Large intestine (tissue), 3 donors: ENCODE measurements at regions not wholly inside any gene's neighbourhood (a gene's known extent, or its start where the extent isn't known, plus 50 kb on each side); places are given as distances from the start of the nearest gene placed in this dataset.
"Not testable (repeated sequence)": the region's sequence is repeated elsewhere in the genome, so short reads cannot be mapped to it uniquely, and the experiment has no call there.

Experiments used
- DNase-seq, 2 donors: peaks; one replicate each; pipeline versions ENCODE4 v3.0.0 to v3.0.0-alpha.2; 2013
- H3K27ac ChIP-seq: one replicate; pipeline ENCODE4 v1.5.1; 2013; ENCODE audit warnings: low read length
- H3K27me3 ChIP-seq: 2 replicates; pipeline ENCODE4 v1.6.1; 2013; ENCODE audit warnings: low read length; ENCODE audit not compliant: control insufficient read depth, insufficient read depth
- H3K36me3 ChIP-seq: 2 replicates; pipeline ENCODE4 v1.6.1; 2013; ENCODE audit warnings: low read length; ENCODE audit not compliant: control insufficient read depth, insufficient read depth
- H3K4me1 ChIP-seq: one replicate; pipeline ENCODE4 v1.6.1; 2013; ENCODE audit warnings: low read length; ENCODE audit not compliant: control insufficient read depth, insufficient read depth
- H3K4me3 ChIP-seq: one replicate; pipeline ENCODE4 v1.5.1; 2013; ENCODE audit warnings: low read length
- H3K9me3 ChIP-seq: one replicate; pipeline ENCODE4 v1.6.1; 2013; ENCODE audit warnings: mild to moderate bottlenecking, low read depth, low read length, moderate library complexity; ENCODE audit not compliant: control insufficient read depth
- WGBS: methylation state at CpG from one replicate; pipeline ENCODE4 v1.1.5; 2013; ENCODE audit warnings: low lambda C conversion rate; ENCODE audit not compliant: insufficient coverage; 5-methylcytosine and 5-hydroxymethylcytosine counted together

- no peak overlapping the region for H3K4me3 ChIP-seq
- WGBS = no CpG with 5 or more reads among the region's 7 CpGs
- no peaks in the 10 kb centered on the region for H3K4me1 ChIP-seq
- no peaks in the 10 kb centered on the region for H3K36me3 ChIP-seq
- DNase-seq = no peak
- H3K9me3 ChIP-seq = no peaks in the 10 kb centered on the region
- H3K27me3 ChIP-seq = no peaks in the 10 kb centered on the region
- H3K27ac ChIP-seq = no peak overlapping the region
These were observed 146.9 kb upstream of the KLF6 start for GRCh38 chr10:3931901-3932300.

- H3K4me3 ChIP-seq = no peak overlapping the region
- no CpG with 5 or more reads among the region's 6 CpGs for WGBS
- DNase-seq = no peak
- H3K27me3 ChIP-seq = no peaks in the 10 kb centered on the region
- no peaks in the 10 kb centered on the region for H3K9me3 ChIP-seq
- no peaks in the 10 kb centered on the region for H3K4me1 ChIP-seq
- H3K36me3 ChIP-seq = no peaks in the 10 kb centered on the region
- H3K27ac ChIP-seq = no peak overlapping the region
These were observed 146.2 kb upstream of the KLF6 start for GRCh38 chr10:3931224-3931623.

- H3K27me3 ChIP-seq = no peaks in the 10 kb centered on the region
- DNase-seq = no peak
- 93% methylated on average over 2 of the region's 2 CpGs for WGBS
- H3K36me3 ChIP-seq = no peaks in the 10 kb centered on the region
- H3K9me3 ChIP-seq = no peaks in the 10 kb centered on the region
- H3K4me3 ChIP-seq = no peak overlapping the region
- no peak overlapping the region for H3K27ac ChIP-seq
- H3K4me1 ChIP-seq = no peaks in the 10 kb centered on the region
These were observed 143.6 kb upstream of the KLF6 start for GRCh38 chr10:3928569-3928968.

- Histone ChIP-seq H3K27me3 (no peaks in the 10 kb centered on the region), H3K27ac (no peak overlapping the region), H3K9me3 (no peaks in the 10 kb centered on the region), H3K4me1 (no peaks in the 10 kb centered on the region), H3K4me3 (no peak overlapping the region), H3K36me3 (no peaks in the 10 kb centered on the region)
- no peak for DNase-seq
- no CpG with 5 or more reads among the region's 3 CpGs for WGBS
These were observed 143.1 kb upstream of the KLF6 start for GRCh38 chr10:3928078-3928477.

GRCh38 chr10:3926675-3927525 is 141.9 kb upstream of the KLF6 start:
- no peak overlapping the region for H3K4me3 ChIP-seq
- DNase-seq = no peak
- no peaks in the 10 kb centered on the region for H3K4me1 ChIP-seq
- no peaks in the 10 kb centered on the region for H3K36me3 ChIP-seq
- H3K9me3 ChIP-seq = no peaks in the 10 kb centered on the region
- H3K27me3 ChIP-seq = no peaks in the 10 kb centered on the region
- WGBS = 88% methylated on average over 3 of the region's 18 CpGs
- H3K27ac ChIP-seq = no peak overlapping the region

GRCh38 chr10:3926258-3926657 is 141.2 kb upstream of the KLF6 start:
- WGBS = 100% methylated on average over 1 of the region's 4 CpGs

GRCh38 chr10:3925184-3925583 is 140.2 kb upstream of the KLF6 start:
- Histone ChIP-seq H3K4me1 (no peaks in the 10 kb centered on the region), H3K9me3 (no peaks in the 10 kb centered on the region), H3K36me3 (no peaks in the 10 kb centered on the region), H3K27me3 (no peaks in the 10 kb centered on the region), H3K4me3 (no peak overlapping the region), H3K27ac (no peak overlapping the region)
- DNase-seq = no peak
- no CpG with 5 or more reads among the region's 4 CpGs for WGBS

More at GRCh38 chr10:3926258-3926657, 141.2 kb upstream of the KLF6 start:
- Histone ChIP-seq H3K9me3 (no peaks in the 10 kb centered on the region), H3K36me3 (no peaks in the 10 kb centered on the region), H3K4me1 (no peaks in the 10 kb centered on the region), H3K27ac (no peak overlapping the region), H3K27me3 (no peaks in the 10 kb centered on the region), H3K4me3 (no peak overlapping the region)
- no peak for DNase-seq

- no peaks in the 10 kb centered on the region for H3K4me1 ChIP-seq
- H3K4me3 ChIP-seq = no peak overlapping the region
- no peaks in the 10 kb centered on the region for H3K9me3 ChIP-seq
- WGBS = no CpG with 5 or more reads among the region's 5 CpGs
- peak in 1 of 2 donors; percentile 22 for DNase-seq
- H3K36me3 ChIP-seq = no peaks in the 10 kb centered on the region
- no peak overlapping the region for H3K27ac ChIP-seq
- H3K27me3 ChIP-seq = no peaks in the 10 kb centered on the region
These were observed 139.3 kb upstream of the KLF6 start for GRCh38 chr10:3924344-3924743.

- no CpG with 5 or more reads among the region's 4 CpGs for WGBS
- Histone ChIP-seq H3K4me3 (no peak overlapping the region), H3K27ac (no peak overlapping the region), H3K27me3 (no peaks in the 10 kb centered on the region), H3K4me1 (no peaks in the 10 kb centered on the region), H3K9me3 (peaks cover 5% of the 10 kb centered on the region), H3K36me3 (no peaks in the 10 kb centered on the region)
- DNase-seq = no peak
These were observed 138.0 kb upstream of the KLF6 start for GRCh38 chr10:3923033-3923432.

- no peaks in the 10 kb centered on the region for H3K36me3 ChIP-seq
- no peaks in the 10 kb centered on the region for H3K4me1 ChIP-seq
- peaks cover 5% of the 10 kb centered on the region for H3K9me3 ChIP-seq
- no peak for DNase-seq
- no peaks in the 10 kb centered on the region for H3K27me3 ChIP-seq
- no peak overlapping the region for H3K4me3 ChIP-seq
- no CpG with 5 or more reads among the region's 3 CpGs for WGBS
- no peak overlapping the region for H3K27ac ChIP-seq
These were observed 134.8 kb upstream of the KLF6 start for GRCh38 chr10:3919709-3920308.

- H3K4me3 ChIP-seq, H3K36me3 ChIP-seq, H3K27me3 ChIP-seq, H3K9me3 ChIP-seq, H3K27ac ChIP-seq, H3K4me1 ChIP-seq, DNase-seq: not testable (repeated sequence)
- WGBS = 100% methylated on average over 1 of the region's 6 CpGs
These were observed 132.4 kb upstream of the KLF6 start for GRCh38 chr10:3917392-3917791.
